Testis (tissue), 2 donors: ENCODE measurements at regions not wholly inside any gene's neighbourhood (a gene's known extent, or its start where the extent isn't known, plus 50 kb on each side); places are given as distances from the start of the nearest gene placed in this dataset.

ENCODE experiments used
- POLR2A ChIP-seq: fragments of 450-650 bp; IDR thresholded peaks from one replicate; pipeline ENCODE4 v1.6.1; 2017; ENCODE audit warnings: antibody characterized with exemption, mild to moderate bottlenecking, moderate library complexity
- TF ChIP-seq, protein P1 (sequence below), 3 experiments: fragments of 450-650 bp in 2 of 3; fragments of 200-600 bp in 1 of 3; sonication (generic) in 1 of 3; IDR thresholded peaks; one replicate each; pipeline ENCODE4 v1.5.1; 2016 to 2019; ENCODE audit warnings: antibody characterized with exemption in 3 of 3, mild to moderate bottlenecking in 2 of 3, moderate library complexity in 1 of 3

DNA sequence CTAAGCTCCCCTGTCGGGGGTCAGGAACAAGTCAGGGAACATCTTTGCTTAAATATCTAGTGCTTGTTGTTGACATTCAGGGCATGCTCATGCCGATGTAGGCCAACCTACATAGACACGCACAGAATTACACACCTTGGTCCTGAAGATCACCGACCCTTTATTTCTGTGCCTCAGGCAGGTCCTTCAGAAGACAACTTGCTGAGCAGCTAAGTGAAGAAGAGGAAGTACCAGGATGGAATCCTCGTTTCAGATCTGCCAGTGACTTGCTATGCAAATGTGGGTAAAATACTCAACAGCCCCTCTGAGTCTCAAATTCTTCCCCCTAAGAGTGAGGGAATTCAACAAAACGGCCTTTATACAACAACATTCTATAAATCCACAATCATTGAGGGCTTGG, 494.7 kb downstream of the BCL11A start:
- no peak for TF ChIP-seq POLR2A
- TF ChIP-seq, protein P1, sequence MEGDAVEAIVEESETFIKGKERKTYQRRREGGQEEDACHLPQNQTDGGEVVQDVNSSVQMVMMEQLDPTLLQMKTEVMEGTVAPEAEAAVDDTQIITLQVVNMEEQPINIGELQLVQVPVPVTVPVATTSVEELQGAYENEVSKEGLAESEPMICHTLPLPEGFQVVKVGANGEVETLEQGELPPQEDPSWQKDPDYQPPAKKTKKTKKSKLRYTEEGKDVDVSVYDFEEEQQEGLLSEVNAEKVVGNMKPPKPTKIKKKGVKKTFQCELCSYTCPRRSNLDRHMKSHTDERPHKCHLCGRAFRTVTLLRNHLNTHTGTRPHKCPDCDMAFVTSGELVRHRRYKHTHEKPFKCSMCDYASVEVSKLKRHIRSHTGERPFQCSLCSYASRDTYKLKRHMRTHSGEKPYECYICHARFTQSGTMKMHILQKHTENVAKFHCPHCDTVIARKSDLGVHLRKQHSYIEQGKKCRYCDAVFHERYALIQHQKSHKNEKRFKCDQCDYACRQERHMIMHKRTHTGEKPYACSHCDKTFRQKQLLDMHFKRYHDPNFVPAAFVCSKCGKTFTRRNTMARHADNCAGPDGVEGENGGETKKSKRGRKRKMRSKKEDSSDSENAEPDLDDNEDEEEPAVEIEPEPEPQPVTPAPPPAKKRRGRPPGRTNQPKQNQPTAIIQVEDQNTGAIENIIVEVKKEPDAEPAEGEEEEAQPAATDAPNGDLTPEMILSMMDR (IDR thresholded peaks at IDR 0.05), result no peak
